ENCODE measurements at regions not wholly inside any gene's neighbourhood (a gene's known extent, or its start where the extent isn't known, plus 50 kb on each side); places are given as distances from the start of the nearest gene placed in this dataset.

- no peak overlapping the region for H3K27ac ChIP-seq
- H3K4me1 ChIP-seq: no peaks in the 10 kb centered on the region
- H3K27me3 ChIP-seq: no peaks in the 10 kb centered on the region
- no peaks in the 10 kb centered on the region for H3K9me3 ChIP-seq
- intact Hi-C loops (cut with DNase I): no loop called here
- no peak overlapping the region for H3K4me3 ChIP-seq
- no peak for DNase-seq (ENCODE audit: extremely low spot score in 2 of 2)
- H3K36me3 ChIP-seq: no peaks in the 10 kb centered on the region
- TF ChIP-seq CTCF (IDR thresholded peaks at IDR 0.05): no peak
- TF ChIP-seq POLR2A (IDR thresholded peaks at IDR 0.05): no peak
- no peak for TF ChIP-seq POLR2AphosphoS5 (IDR thresholded peaks at IDR 0.05; ENCODE audit: insufficient read depth in 1 of 2, low read depth in 1 of 2)
Measured at GRCh38 chr5:67673180-67673579, 476.6 kb upstream of the CD180 start.

GRCh38 chr5:67672636-67673035 lies 476.0 kb upstream of the CD180 start:
- H3K27ac ChIP-seq: no peak overlapping the region

GRCh38 chr5:67669916-67670315 lies 473.3 kb upstream of the CD180 start:
- Histone ChIP-seq H3K27ac (no peak overlapping the region), H3K4me3 (no peak overlapping the region), H3K27me3 (no peaks in the 10 kb centered on the region), H3K4me1 (no peaks in the 10 kb centered on the region), H3K9me3 (no peaks in the 10 kb centered on the region), H3K36me3 (no peaks in the 10 kb centered on the region)
- intact Hi-C loops (cut with DNase I): no loop called here
- TF ChIP-seq POLR2A (IDR thresholded peaks at IDR 0.05): no peak
- no peak for TF ChIP-seq POLR2AphosphoS5 (IDR thresholded peaks at IDR 0.05; ENCODE audit: insufficient read depth in 1 of 2, low read depth in 1 of 2)
- TF ChIP-seq CTCF (IDR thresholded peaks at IDR 0.05): no peak
- no peak for DNase-seq (ENCODE audit: extremely low spot score in 2 of 2)

More at GRCh38 chr5:67672636-67673035, 476.0 kb upstream of the CD180 start:
- TF ChIP-seq POLR2A (IDR thresholded peaks at IDR 0.05) (no peak), POLR2AphosphoS5 (IDR thresholded peaks at IDR 0.05; ENCODE audit: insufficient read depth in 1 of 2, low read depth in 1 of 2) (no peak), CTCF (IDR thresholded peaks at IDR 0.05) (no peak)
- intact Hi-C loops (cut with DNase I): no loop called here
- Histone ChIP-seq H3K27me3 (no peaks in the 10 kb centered on the region), H3K4me3 (no peak overlapping the region), H3K4me1 (no peaks in the 10 kb centered on the region), H3K9me3 (no peaks in the 10 kb centered on the region), H3K36me3 (no peaks in the 10 kb centered on the region)
- DNase-seq (ENCODE audit: extremely low spot score in 2 of 2): no peak

GRCh38 chr5:67660149-67660548 lies 463.6 kb upstream of the CD180 start:
- intact Hi-C loops (cut with DNase I): no loop called here
- no peaks in the 10 kb centered on the region for H3K36me3 ChIP-seq
- DNase-seq (ENCODE audit: extremely low spot score in 2 of 2): no peak

GRCh38 chr5:67659288-67659687 lies 462.7 kb upstream of the CD180 start:
- no peaks in the 10 kb centered on the region for H3K4me1 ChIP-seq
- no peaks in the 10 kb centered on the region for H3K27me3 ChIP-seq
- H3K36me3 ChIP-seq: no peaks in the 10 kb centered on the region
- intact Hi-C loops (cut with DNase I): no loop called here
- DNase-seq (ENCODE audit: extremely low spot score in 2 of 2): no peak
- no peak for TF ChIP-seq POLR2A (IDR thresholded peaks at IDR 0.05)
- TF ChIP-seq POLR2AphosphoS5 (IDR thresholded peaks at IDR 0.05; ENCODE audit: insufficient read depth in 1 of 2, low read depth in 1 of 2): no peak
- no peak for TF ChIP-seq CTCF (IDR thresholded peaks at IDR 0.05)
- no peak overlapping the region for H3K27ac ChIP-seq
- H3K4me3 ChIP-seq: no peak overlapping the region
- no peaks in the 10 kb centered on the region for H3K9me3 ChIP-seq

More at GRCh38 chr5:67660149-67660548, 463.6 kb upstream of the CD180 start:
- Histone ChIP-seq H3K9me3 (no peaks in the 10 kb centered on the region), H3K27me3 (no peaks in the 10 kb centered on the region), H3K27ac (no peak overlapping the region), H3K4me1 (no peaks in the 10 kb centered on the region), H3K4me3 (no peak overlapping the region)
- no peak for TF ChIP-seq CTCF (IDR thresholded peaks at IDR 0.05)
- TF ChIP-seq POLR2AphosphoS5 (IDR thresholded peaks at IDR 0.05; ENCODE audit: insufficient read depth in 1 of 2, low read depth in 1 of 2): no peak
- TF ChIP-seq POLR2A (IDR thresholded peaks at IDR 0.05): no peak

Measured in vagina (tissue), 2 donors.